ENCODE measurements at regions not wholly inside any gene's neighbourhood (a gene's known extent, or its start where the extent isn't known, plus 50 kb on each side); places are given as distances from the start of the nearest gene placed in this dataset.
"Not testable (repeated sequence)": the region's sequence is repeated elsewhere in the genome, so short reads cannot be mapped to it uniquely, and the experiment has no call there.

DNA sequence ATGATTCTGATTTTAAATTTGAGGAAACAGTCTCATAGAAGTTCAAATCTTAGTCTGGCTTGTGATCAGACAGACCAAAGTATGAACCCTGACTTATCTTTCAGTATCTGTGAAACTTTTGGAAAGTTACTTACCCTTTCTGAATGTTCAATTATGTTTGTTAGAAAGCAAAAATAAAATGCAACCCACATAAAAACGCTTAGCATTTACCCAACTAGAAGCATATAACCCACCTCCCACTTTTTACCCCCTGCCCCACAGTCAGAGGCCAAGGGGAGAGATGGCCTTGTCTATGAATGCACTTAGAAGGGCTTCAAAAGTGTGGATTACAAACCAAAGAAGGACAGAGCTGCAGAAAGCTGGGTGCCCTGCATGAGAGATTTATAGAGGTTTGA, 248.2 kb downstream of the SPATA31A6 start:
- TF ChIP-seq, protein P1, sequence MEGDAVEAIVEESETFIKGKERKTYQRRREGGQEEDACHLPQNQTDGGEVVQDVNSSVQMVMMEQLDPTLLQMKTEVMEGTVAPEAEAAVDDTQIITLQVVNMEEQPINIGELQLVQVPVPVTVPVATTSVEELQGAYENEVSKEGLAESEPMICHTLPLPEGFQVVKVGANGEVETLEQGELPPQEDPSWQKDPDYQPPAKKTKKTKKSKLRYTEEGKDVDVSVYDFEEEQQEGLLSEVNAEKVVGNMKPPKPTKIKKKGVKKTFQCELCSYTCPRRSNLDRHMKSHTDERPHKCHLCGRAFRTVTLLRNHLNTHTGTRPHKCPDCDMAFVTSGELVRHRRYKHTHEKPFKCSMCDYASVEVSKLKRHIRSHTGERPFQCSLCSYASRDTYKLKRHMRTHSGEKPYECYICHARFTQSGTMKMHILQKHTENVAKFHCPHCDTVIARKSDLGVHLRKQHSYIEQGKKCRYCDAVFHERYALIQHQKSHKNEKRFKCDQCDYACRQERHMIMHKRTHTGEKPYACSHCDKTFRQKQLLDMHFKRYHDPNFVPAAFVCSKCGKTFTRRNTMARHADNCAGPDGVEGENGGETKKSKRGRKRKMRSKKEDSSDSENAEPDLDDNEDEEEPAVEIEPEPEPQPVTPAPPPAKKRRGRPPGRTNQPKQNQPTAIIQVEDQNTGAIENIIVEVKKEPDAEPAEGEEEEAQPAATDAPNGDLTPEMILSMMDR (IDR thresholded peaks at IDR 0.05): not testable (repeated sequence)
- not testable (repeated sequence) for TF ChIP-seq POLR2A, EP300 (IDR thresholded peaks at IDR 0.05)

Measured in stomach (tissue), 4 donors.